ENCODE measurements at regions not wholly inside any gene's neighbourhood (a gene's known extent, or its start where the extent isn't known, plus 50 kb on each side); places are given as distances from the start of the nearest gene placed in this dataset.

DNA sequence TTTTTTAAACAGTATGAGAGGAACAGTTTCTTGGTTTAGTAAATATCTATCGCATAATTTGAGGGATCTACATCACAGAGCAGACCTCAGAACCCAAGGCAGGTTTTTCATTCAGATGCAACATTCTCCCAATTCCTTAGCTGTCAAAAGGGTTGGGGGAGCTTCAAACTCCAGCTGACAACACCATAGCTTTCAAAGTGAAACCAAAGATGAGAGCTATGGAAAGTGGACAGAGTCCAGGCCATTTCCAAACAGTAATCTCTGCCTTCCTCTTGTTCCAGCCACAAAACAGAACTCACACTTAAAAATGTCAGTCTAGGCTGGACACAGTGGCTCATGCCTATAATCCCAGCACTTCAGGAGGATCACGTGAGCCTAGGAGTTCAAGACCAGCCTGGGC is 87.8 kb downstream of the SPRING1 start:
- Histone ChIP-seq H3K9ac (ENCODE audit: low read length) (no peak overlapping the region), H3K4me2 (ENCODE audit: low read length) (no peak overlapping the region), H3K27ac (ENCODE audit: low read depth, low read length, poor library complexity, severe bottlenecking) (no peak overlapping the region), H3K79me2 (ENCODE audit: insufficient read depth, low read length) (no peaks in the 10 kb centered on the region), H3K27me3 (ENCODE audit: insufficient read depth, low read length) (peaks cover 3% of the 10 kb centered on the region; the same call in 1 of the 2 replicates), H2AFZ (ENCODE audit: low read length) (no peak overlapping the region), H3K4me3 (ENCODE audit: low read depth, low read length, poor library complexity, severe bottlenecking) (no peak overlapping the region), H3K9me2 (ENCODE audit: low read depth, low read length) (no peaks in the 10 kb centered on the region), H3K36me3 (ENCODE audit: insufficient read depth, low read length) (no peaks in the 10 kb centered on the region; the same call in 1 of the 2 replicates), H3F3A (ENCODE audit: insufficient read depth, low read length) (no peaks in the 10 kb centered on the region), H3K9me3 (ENCODE audit: low read length) (no peaks in the 10 kb centered on the region), H4K20me1 (ENCODE audit: insufficient read depth, low read length) (no peaks in the 10 kb centered on the region), H3K4me1 (ENCODE audit: insufficient read depth, low read length, severe bottlenecking) (no peaks in the 10 kb centered on the region)
- TF ChIP-seq, protein P1, sequence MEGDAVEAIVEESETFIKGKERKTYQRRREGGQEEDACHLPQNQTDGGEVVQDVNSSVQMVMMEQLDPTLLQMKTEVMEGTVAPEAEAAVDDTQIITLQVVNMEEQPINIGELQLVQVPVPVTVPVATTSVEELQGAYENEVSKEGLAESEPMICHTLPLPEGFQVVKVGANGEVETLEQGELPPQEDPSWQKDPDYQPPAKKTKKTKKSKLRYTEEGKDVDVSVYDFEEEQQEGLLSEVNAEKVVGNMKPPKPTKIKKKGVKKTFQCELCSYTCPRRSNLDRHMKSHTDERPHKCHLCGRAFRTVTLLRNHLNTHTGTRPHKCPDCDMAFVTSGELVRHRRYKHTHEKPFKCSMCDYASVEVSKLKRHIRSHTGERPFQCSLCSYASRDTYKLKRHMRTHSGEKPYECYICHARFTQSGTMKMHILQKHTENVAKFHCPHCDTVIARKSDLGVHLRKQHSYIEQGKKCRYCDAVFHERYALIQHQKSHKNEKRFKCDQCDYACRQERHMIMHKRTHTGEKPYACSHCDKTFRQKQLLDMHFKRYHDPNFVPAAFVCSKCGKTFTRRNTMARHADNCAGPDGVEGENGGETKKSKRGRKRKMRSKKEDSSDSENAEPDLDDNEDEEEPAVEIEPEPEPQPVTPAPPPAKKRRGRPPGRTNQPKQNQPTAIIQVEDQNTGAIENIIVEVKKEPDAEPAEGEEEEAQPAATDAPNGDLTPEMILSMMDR (IDR thresholded peaks at IDR 0.05; ENCODE audit: low read length) = no peak
- TF ChIP-seq EZH2 (IDR thresholded peaks at IDR 0.05; ENCODE audit: borderline replicate concordance, low read length) = no peak

DNA sequence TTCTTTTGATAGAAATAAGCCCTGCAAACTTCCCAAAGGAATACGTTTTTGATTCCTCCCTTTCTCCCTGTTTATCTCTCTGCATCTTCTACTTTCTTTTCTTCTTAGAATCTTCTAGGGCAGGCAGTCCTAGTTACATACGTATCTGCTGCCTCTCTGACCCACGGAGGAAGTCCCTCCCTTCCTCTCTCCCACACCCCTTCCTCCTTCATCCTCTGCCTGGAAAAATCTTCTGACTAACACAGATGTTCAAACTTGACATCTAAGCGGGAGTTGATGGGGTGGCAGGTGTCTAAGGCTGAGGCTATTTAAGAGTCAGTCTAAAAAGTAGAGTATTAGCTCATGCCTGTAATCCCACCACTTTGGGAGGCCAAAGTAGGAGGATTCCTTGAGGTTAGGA is 88.6 kb downstream of the MAP1LC3B2 start:
- no peak overlapping the region for H3K27ac ChIP-seq (ENCODE audit: low read depth, low read length, poor library complexity, severe bottlenecking)
- TF ChIP-seq, protein P1 (IDR thresholded peaks at IDR 0.05; ENCODE audit: low read length) = no peak
- TF ChIP-seq EZH2 (IDR thresholded peaks at IDR 0.05; ENCODE audit: borderline replicate concordance, low read length) = no peak

DNA sequence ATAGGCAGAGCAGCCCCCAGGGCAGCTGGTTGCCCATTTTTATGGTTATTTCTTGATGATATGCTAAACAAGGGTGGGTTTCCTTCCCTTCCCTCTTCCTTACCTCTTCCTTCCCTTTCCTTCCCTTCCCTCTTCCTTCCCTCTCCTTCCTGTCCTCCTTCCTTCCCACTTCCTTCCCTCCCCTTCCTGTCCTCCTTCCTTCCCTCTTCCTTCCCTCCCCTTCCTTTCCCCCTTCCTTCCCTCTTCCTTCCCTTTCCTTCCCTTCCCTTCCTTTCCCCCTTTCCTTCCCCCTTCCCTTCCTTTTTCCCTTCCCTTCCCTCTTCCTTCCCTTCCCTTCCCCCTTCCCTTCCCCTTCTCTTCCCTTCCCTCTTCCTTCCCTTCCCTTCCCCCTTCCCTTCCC is 87.7 kb downstream of the MAP1LC3B2 start:
- Histone ChIP-seq H3K36me3 (ENCODE audit: insufficient read depth, low read length) (no peaks in the 10 kb centered on the region; the same call in 1 of the 2 replicates), H3K79me2 (ENCODE audit: insufficient read depth, low read length) (no peaks in the 10 kb centered on the region), H2AFZ (ENCODE audit: low read length) (no peak overlapping the region), H4K20me1 (ENCODE audit: insufficient read depth, low read length) (no peaks in the 10 kb centered on the region), H3K4me2 (ENCODE audit: low read length) (no peak overlapping the region), H3F3A (ENCODE audit: insufficient read depth, low read length) (no peaks in the 10 kb centered on the region), H3K9ac (ENCODE audit: low read length) (no peak overlapping the region), H3K4me1 (ENCODE audit: insufficient read depth, low read length, severe bottlenecking) (no peaks in the 10 kb centered on the region), H3K9me3 (ENCODE audit: low read length) (no peaks in the 10 kb centered on the region), H3K27me3 (ENCODE audit: insufficient read depth, low read length) (peaks cover under 1% of the 10 kb centered on the region; the same call in 1 of the 2 replicates), H3K27ac (ENCODE audit: low read depth, low read length, poor library complexity, severe bottlenecking) (no peak overlapping the region), H3K4me3 (ENCODE audit: low read depth, low read length, poor library complexity, severe bottlenecking) (no peak overlapping the region), H3K9me2 (ENCODE audit: low read depth, low read length) (no peaks in the 10 kb centered on the region)
- TF ChIP-seq EZH2 (IDR thresholded peaks at IDR 0.05; ENCODE audit: borderline replicate concordance, low read length) = no peak
- TF ChIP-seq, protein P1 (IDR thresholded peaks at IDR 0.05; ENCODE audit: low read length) = no peak

More for the DNA sequence above, 88.6 kb downstream of the MAP1LC3B2 start:
- no peak overlapping the region for H3K9ac ChIP-seq (ENCODE audit: low read length)
- no peaks in the 10 kb centered on the region; the same call in 1 of the 2 replicates for H3K36me3 ChIP-seq (ENCODE audit: insufficient read depth, low read length)
- H3K9me2 ChIP-seq (ENCODE audit: low read depth, low read length) = no peaks in the 10 kb centered on the region
- H3K4me1 ChIP-seq (ENCODE audit: insufficient read depth, low read length, severe bottlenecking) = no peaks in the 10 kb centered on the region
- H3K9me3 ChIP-seq (ENCODE audit: low read length) = no peaks in the 10 kb centered on the region
- peaks cover 3% of the 10 kb centered on the region for H3K27me3 ChIP-seq (ENCODE audit: insufficient read depth, low read length)
- H3K79me2 ChIP-seq (ENCODE audit: insufficient read depth, low read length) = no peaks in the 10 kb centered on the region
- no peak overlapping the region for H3K4me2 ChIP-seq (ENCODE audit: low read length)
- H4K20me1 ChIP-seq (ENCODE audit: insufficient read depth, low read length) = no peaks in the 10 kb centered on the region
- no peaks in the 10 kb centered on the region for H3F3A ChIP-seq (ENCODE audit: insufficient read depth, low read length)
- H3K4me3 ChIP-seq (ENCODE audit: low read depth, low read length, poor library complexity, severe bottlenecking) = no peak overlapping the region
- H2AFZ ChIP-seq (ENCODE audit: low read length) = no peak overlapping the region
